ENCODE measurements at regions not wholly inside any gene's neighbourhood (a gene's known extent, or its start where the extent isn't known, plus 50 kb on each side); places are given as distances from the start of the nearest gene placed in this dataset.

- no peak overlapping the region for H2AFZ ChIP-seq
- no peaks in the 10 kb centered on the region for H4K20me1 ChIP-seq (ENCODE audit: insufficient read depth, poor library complexity, severe bottlenecking)
- H3K4me2 ChIP-seq, result no peak overlapping the region
- no peak overlapping the region for H3K27ac ChIP-seq
- DNase-seq (ENCODE audit: low spot score), result no peak
- no peaks in the 10 kb centered on the region for H3K79me2 ChIP-seq
- H3K4me1 ChIP-seq (ENCODE audit: insufficient read depth), result no peaks in the 10 kb centered on the region
- TF ChIP-seq EZH2phosphoT487 (IDR thresholded peaks at IDR 0.05; ENCODE audit: low read depth, severe bottlenecking, unreplicated experiment), result no peak
- no peak for TF ChIP-seq CTCF (IDR thresholded peaks at IDR 0.05; ENCODE audit: poor library complexity)
- TF ChIP-seq EZH2 (IDR thresholded peaks at IDR 0.05; ENCODE audit: borderline replicate concordance), result no peak
- no peaks in the 10 kb centered on the region for H3K27me3 ChIP-seq
- no peaks in the 10 kb centered on the region for H3K9me2 ChIP-seq (replicated peaks; ENCODE audit: insufficient read depth)
- 88% methylated on average over 2 of the region's 2 CpGs for WGBS (ENCODE audit: low lambda C conversion rate, missing lambda C conversion rate)
- H3K9me3 ChIP-seq (ENCODE audit: low read depth), result no peaks in the 10 kb centered on the region
- no peaks in the 10 kb centered on the region for H3K36me3 ChIP-seq (replicated peaks; ENCODE audit: insufficient read depth, low read depth)
- no peak overlapping the region for H3K4me3 ChIP-seq
Measured at GRCh38 chr1:191910245-191910644, 248.0 kb upstream of the RGS18 start.

GRCh38 chr1:191912517-191912916 lies 245.7 kb upstream of the RGS18 start:
- H3K9me2 ChIP-seq (replicated peaks; ENCODE audit: insufficient read depth), result no peaks in the 10 kb centered on the region
- no peaks in the 10 kb centered on the region for H3K4me1 ChIP-seq (ENCODE audit: insufficient read depth)
- H3K4me2 ChIP-seq, result no peak overlapping the region
- no peaks in the 10 kb centered on the region for H3K9me3 ChIP-seq (ENCODE audit: low read depth)
- no peaks in the 10 kb centered on the region for H3K79me2 ChIP-seq
- no peaks in the 10 kb centered on the region for H3K36me3 ChIP-seq (replicated peaks; ENCODE audit: insufficient read depth, low read depth)
- no peaks in the 10 kb centered on the region for H3K27me3 ChIP-seq
- TF ChIP-seq CTCF (IDR thresholded peaks at IDR 0.05; ENCODE audit: poor library complexity) (no peak), EZH2 (IDR thresholded peaks at IDR 0.05; ENCODE audit: borderline replicate concordance) (no peak), EZH2phosphoT487 (IDR thresholded peaks at IDR 0.05; ENCODE audit: low read depth, severe bottlenecking, unreplicated experiment) (no peak)
- 92% methylated on average over 1 of the region's 1 CpG for WGBS (ENCODE audit: low lambda C conversion rate, missing lambda C conversion rate)
- H4K20me1 ChIP-seq (ENCODE audit: insufficient read depth, poor library complexity, severe bottlenecking), result no peaks in the 10 kb centered on the region
- no peak overlapping the region for H3K4me3 ChIP-seq
- no peak overlapping the region for H2AFZ ChIP-seq
- no peak overlapping the region for H3K27ac ChIP-seq
- DNase-seq (ENCODE audit: low spot score), result no peak

GRCh38 chr1:191913260-191913977 lies 244.8 kb upstream of the RGS18 start:
- no peak overlapping the region for H3K4me3 ChIP-seq
- no peaks in the 10 kb centered on the region for H4K20me1 ChIP-seq (ENCODE audit: insufficient read depth, poor library complexity, severe bottlenecking)
- TF ChIP-seq EZH2 (IDR thresholded peaks at IDR 0.05; ENCODE audit: borderline replicate concordance) (no peak), EZH2phosphoT487 (IDR thresholded peaks at IDR 0.05; ENCODE audit: low read depth, severe bottlenecking, unreplicated experiment) (no peak), CTCF (IDR thresholded peaks at IDR 0.05; ENCODE audit: poor library complexity) (no peak)
- no peak overlapping the region for H2AFZ ChIP-seq
- H3K27me3 ChIP-seq, result no peaks in the 10 kb centered on the region
- no peaks in the 10 kb centered on the region for H3K9me2 ChIP-seq (replicated peaks; ENCODE audit: insufficient read depth)
- H3K4me1 ChIP-seq (ENCODE audit: insufficient read depth), result no peaks in the 10 kb centered on the region
- no peaks in the 10 kb centered on the region for H3K9me3 ChIP-seq (ENCODE audit: low read depth)
- no peaks in the 10 kb centered on the region for H3K79me2 ChIP-seq
- H3K4me2 ChIP-seq, result no peak overlapping the region
- no peak overlapping the region for H3K27ac ChIP-seq
- H3K36me3 ChIP-seq (replicated peaks; ENCODE audit: insufficient read depth, low read depth), result no peaks in the 10 kb centered on the region
- DNase-seq (ENCODE audit: low spot score), result no peak
